ENCODE measurements at regions not wholly inside any gene's neighbourhood (a gene's known extent, or its start where the extent isn't known, plus 50 kb on each side); places are given as distances from the start of the nearest gene placed in this dataset.

DNA sequence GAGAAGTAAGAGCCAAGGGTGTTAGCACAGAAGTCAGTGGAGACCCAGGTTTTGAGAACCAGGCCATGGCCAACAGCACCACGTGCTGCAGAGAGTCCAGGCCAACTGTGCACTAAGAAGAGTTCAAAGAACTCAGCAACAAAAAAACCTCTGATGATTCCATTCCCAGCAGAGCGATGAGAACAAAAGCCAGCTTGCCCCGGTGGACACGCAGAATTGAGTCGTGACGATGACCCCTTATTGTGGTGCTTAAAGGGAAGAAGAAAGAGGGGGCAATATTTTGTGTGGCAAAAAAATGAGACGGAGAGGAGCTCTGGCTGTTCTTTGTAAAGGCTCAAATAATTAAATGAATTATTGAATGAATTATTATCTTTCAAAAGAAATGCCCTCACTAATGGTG, 468.3 kb upstream of the AUTS2 start:
- no peak for DNase-seq (ENCODE audit: low read depth in 2 of 2)

DNA sequence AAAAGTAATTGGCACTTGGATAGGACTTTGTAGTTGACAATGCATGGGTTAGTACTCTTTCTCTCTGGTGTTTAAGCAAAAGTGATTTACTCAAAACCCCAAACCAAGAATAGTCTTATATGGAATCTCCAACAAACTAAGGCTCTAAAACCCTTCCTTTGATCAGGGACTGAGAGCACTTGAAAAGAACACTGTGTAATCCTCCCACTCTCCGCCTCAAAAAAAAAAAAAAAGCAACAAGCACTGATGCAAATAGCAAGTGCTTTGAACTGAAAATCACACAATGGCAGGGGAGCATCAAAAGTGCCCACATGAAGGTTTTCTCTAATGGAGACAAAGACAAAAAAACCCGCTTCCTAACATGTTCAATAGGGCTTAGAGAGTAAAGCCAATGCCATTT, 467.9 kb upstream of the AUTS2 start:
- DNase-seq (ENCODE audit: low read depth in 2 of 2) = no peak

DNA sequence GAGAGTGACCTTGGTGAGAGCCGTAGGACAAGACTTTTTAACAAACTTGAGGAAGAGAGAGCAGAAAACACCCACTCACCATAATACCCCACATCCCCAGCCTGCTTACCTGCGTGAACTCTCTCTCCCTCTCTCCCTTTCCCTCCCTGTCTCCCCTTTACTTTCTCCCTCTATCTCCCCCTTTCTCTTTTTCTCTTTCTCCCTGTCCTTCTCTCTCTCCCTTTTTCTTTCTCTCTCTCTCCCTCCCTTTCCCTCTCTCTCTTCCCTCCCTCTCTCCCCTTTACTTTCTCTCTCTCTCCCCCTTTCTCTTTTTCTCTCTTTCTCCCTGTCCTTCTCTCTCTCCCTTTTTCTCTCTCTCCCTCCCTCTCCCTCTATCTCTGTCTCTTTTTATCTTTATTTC, 464.0 kb upstream of the AUTS2 start:
- DNase-seq (ENCODE audit: low read depth in 2 of 2) = no peak

DNA sequence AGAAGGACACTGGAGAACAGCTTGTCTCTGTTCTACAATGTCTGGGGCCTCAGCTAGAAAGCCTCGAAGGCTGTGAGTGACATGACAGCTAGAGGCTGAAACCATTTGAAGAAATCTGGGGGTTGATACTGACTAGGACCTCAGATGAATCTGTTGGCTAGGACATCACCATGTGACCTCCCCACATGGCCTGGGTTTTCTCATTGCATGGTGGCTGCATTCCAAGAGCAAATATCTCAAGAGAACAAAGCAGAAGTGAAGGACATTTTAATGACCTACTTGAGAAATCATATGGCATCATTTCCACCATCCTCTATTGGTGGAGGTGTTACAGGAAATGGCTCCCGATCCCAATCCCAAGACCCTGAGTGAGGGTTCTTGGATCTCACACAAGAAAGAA, 450.6 kb upstream of the AUTS2 start:
- DNase-seq (ENCODE audit: low read depth in 2 of 2) = no peak

DNA sequence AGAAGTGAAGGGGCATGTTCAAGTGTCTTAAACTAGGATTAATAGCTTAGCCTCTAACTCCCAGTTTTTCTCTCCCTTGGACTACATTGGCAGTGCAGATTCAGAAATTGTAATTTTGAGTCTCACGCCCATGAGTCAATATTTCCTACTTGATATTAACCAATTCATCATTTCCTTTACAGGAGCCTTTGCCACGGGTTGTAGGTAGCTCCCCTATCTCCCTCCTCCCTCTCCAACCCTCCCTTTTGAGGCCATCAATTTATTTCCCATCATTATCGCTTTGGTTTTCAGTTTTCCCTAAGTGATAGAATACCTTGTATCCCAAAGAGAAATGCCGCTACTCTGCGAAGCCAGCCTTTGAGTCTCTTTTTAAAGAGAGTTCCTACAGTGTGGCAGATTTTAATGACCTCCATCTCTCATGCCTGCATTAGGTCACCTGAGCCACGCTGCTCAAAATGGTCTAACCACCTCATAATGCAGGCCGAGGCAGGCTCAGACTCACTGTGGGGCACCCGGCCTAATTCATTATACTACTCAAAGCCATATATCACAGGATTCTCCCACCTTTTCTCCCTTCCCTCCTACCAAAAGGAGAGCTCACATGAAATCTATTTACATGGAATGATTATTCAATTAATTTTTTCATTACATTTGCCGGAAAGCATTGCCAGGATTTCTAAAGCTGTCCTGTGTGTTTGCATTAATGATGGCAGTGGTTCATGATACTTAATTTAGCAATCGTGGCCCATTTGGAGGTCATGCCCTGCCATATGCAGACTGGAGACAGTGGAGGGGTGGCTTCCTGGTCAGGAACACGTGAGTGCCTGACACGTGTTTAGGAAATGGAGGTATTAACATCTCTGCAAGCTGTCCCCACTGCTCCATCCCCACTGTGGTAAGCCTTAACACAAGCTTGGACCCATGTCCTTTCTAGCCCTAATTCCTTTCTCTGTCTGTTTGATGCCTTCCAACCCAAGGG, 448.2 kb upstream of the AUTS2 start:
- no peak for DNase-seq (ENCODE audit: low read depth in 2 of 2)

DNA sequence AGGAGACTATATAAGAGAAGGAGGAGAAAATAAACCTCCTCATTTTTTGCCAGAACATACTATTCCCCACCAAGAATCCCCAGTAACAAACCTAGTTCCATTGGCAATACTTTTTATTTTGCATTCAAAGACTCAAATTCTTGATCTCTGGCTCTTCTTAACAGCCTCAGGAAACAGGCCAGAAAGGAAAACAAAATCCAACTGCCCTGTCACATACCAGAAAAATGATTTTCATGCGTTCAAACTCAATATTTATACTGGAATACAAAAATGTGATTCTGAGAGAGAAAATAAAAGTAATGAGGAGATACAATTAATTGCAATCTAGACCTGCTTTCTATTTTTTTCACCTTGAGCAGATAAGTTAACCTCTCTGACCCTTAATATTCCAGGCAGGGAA, 435.9 kb upstream of the AUTS2 start:
- DNase-seq (ENCODE audit: low read depth in 2 of 2) = no peak

DNA sequence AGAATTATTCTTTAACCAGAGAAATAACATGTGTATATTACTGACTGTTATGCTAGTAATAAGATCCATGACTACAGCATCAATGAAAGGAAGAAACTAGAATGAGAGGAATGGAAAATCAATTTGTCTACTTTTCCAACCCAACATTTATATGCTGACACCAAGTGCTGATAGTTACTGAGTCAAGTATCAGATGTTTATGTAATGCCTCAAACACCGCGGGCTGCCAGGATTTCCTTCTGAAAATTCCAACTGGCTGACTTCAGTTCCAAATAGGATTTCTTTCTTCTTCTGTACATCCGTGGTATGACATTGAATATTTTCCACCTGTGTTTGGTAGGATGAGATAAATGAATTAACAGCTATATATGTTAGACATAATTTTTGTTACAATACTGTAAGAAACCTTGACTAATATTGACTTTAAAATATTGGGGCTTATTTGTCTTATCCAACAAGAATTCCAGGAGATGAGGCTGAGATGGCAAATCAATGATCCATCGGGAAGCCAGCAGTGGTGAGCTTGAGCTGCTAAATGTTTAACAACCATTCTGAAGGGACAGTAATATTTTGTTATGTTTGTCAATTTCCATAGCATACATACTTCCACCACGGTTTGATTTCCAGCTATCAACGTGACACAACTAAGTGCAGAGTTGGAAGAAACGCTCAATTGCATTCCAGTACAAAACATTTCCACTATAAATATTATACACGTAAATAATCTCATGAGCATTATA, 435.2 kb upstream of the AUTS2 start:
- no peak for DNase-seq (ENCODE audit: low read depth in 2 of 2)

DNA sequence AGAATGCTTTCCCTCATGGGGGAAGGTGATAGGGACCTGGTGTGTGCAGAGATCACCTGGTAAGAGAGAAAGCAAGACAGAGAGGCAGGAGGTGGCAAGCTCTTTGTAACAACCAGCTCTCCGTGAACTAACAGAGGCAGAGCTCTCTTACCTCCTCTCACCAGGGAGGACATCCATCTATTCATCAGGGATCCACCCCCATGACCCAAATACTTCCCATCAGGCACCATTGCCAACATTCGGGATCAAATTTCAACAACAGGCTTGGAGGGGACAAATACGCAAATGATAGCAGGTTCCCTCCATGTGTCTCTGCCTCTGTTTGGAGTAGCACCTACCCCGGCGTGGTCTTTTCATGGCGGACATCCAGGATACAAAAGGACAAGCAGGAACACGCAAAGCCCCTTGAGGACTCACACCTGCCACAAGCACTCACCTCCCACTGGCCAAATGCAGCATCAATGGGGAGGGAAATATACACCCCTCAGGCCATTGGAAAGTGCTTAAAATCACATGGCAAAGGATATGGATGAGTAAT, 431.2 kb upstream of the AUTS2 start:
- no peak for DNase-seq (ENCODE audit: low read depth in 2 of 2)

DNA sequence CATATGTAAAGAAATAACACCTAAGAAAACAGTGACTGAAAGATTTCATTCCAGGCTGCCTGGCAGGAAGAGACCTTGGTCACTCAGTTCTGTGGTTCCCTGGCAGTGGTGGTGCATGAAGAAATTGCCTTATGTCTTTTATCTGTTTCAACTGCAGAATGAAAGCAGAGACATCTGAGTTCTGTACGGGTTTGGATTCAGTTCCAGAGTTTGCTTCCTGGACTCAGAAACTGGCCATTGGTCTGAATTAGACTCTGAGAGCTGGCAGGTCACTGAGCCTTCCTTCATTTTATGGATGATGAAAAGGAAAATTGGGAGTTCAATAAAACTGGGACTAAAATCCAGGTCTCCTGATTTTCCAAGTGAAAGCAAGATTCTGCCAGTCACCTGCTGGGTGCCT, 428.9 kb upstream of the AUTS2 start:
- no peak for DNase-seq (ENCODE audit: low read depth in 2 of 2)

DNA sequence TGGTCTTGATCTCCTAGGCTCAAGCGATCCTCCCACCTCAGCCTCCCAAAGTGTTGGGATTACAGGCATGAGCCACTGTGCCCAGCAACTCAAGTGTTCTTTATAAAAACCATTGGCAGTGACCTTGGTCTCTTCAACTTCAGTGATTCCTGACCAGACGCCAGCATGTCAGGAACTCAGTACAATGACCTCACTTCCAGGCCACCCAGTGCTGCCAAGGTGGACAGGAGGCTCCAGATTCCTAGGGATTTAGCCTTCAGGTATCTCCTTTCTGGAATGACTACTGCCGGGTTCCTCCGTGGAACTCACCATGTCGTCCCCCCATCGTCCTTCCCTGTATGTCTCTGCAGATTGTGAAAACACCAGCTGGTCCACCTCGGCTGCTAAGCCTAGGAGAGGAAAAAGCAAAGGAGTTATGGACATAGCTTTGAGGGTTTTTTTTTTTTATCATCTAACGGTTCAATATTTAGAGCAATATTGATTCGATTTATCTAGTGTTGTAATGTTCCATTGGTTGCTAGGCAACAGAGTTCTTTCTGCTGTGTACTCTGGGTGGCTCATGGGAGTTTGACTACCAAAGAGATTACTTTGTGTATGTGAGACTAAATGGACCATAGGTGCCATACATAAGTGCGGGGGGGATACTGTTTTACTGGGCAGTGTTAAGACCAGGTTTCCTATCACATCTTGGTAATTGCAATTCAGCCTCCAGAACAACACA, 425.8 kb upstream of the AUTS2 start:
- no peak for DNase-seq (ENCODE audit: low read depth in 2 of 2)

DNA sequence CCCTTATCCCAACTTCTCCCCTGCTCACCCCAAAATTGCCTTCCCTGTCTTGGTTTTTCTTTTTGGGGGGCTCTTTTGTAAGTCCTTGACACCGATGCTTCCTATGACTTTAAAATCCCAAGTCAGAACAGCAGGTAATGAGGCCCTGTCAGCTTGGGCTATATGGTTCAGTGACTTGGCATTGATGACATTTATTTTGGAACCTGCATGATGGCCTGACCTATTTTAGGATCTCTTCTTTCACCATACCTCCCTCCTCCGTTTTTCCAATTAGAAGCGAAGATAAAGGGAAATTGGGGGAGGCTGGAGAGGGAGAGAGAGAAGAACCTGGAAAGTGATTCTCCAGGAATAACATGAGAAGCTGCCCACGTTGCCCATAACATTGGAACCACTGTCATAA, 424.9 kb upstream of the AUTS2 start:
- DNase-seq (ENCODE audit: low read depth in 2 of 2) = no peak

DNA sequence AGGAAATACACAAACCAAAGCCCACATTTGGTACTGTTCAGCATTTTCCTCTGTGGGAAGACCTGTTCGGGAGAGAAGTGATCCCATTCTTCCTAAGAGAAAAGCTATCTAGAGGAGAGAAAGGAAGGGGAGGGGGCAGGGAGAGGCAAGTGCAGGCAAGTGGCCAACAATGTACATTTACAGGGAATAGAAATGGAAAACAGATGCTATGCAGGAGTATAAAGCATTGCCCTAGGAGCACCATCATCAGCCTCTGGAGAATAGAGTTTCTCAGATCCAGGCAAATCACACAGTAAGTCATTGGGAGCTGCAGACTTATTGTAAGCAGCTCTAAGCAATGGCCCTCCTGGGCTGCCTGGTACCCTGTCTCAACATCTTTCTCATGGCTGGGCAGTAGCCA, 424.4 kb upstream of the AUTS2 start:
- DNase-seq (ENCODE audit: low read depth in 2 of 2) = no peak

DNA sequence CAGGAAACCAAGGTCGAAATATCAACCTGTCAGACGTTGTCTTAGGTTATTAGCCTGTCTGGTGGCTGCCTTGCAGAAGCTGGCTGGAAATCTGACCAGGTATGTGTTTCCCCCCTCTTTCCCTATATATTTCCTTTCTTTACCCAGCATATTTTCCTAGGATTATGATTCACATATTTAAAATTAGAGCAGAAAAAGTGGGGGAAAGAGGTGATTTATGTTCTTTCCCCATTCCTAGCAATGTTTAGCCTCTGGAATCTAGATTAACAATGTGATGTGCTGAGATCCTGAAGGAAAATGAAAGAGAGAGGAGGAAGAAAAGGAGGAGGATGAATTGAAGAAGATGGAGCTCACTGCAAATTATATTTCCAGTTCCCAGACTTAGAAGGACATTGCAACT, 421.4 kb upstream of the AUTS2 start:
- no peak for DNase-seq (ENCODE audit: low read depth in 2 of 2)

DNA sequence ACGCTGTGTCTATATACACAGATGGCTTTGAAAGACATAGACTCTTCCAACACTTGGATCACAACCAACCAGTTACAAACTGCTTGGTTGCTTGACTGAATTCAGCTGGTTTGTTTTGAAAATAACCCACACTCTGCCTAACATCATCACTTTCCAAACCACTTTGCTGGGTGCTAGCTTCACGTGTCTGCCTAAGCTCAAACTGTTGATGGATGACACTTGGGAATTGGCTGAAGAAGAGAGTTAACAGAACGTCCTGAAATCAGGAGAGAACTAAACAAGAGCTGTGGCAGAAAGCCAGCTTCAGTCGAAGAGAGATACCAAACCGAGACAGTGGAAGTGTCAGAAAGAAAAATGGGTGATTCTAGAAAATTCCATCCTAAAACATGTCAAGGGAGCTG, 420.8 kb upstream of the AUTS2 start:
- DNase-seq (ENCODE audit: low read depth in 2 of 2) = no peak

DNA sequence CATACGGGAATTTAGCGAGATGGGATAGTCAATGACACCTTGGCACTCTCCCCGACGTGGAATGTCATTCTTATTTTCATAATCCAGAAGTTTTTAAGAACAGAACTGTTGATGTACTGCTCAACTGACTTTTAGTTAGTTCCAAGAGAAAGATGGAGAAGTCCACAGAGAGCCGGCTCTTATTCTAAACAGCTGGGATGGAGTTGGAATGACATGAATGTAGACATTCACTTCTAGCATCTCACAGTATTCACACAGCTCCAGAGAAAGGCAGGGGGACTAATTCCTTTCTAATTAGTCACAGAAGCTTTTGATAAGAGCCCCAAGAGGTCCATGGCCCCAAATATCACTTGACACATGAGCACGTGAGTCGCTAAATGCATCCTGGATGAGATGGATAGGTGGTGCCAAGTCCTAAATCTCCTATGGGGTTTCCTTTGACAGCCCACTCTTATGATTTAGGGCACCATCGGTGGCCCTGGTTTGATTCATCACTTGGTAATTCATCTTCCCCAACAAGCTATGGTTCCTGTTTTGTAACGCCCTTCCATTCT, 420.3 kb upstream of the AUTS2 start:
- DNase-seq (ENCODE audit: low read depth in 2 of 2) = no peak

DNA sequence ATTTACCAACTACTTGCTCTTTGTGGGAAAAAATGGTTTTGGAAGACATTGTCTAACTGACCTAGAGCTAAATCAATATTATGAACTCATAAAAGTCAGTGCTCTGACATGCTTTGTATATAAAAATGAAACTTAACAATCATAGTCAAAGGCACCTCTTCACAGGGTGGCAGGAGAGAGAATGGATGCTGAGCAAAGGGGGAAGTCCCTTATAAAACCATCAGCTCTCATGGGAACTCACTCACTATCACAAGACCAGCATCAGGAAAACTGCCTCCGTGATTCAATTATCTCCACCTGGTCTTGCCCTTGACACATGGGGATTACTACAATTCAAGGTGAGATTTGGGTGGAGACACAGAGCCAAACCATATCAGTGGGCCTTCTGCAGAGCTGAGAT, 417.6 kb upstream of the AUTS2 start:
- no peak for DNase-seq (ENCODE audit: low read depth in 2 of 2)

DNA sequence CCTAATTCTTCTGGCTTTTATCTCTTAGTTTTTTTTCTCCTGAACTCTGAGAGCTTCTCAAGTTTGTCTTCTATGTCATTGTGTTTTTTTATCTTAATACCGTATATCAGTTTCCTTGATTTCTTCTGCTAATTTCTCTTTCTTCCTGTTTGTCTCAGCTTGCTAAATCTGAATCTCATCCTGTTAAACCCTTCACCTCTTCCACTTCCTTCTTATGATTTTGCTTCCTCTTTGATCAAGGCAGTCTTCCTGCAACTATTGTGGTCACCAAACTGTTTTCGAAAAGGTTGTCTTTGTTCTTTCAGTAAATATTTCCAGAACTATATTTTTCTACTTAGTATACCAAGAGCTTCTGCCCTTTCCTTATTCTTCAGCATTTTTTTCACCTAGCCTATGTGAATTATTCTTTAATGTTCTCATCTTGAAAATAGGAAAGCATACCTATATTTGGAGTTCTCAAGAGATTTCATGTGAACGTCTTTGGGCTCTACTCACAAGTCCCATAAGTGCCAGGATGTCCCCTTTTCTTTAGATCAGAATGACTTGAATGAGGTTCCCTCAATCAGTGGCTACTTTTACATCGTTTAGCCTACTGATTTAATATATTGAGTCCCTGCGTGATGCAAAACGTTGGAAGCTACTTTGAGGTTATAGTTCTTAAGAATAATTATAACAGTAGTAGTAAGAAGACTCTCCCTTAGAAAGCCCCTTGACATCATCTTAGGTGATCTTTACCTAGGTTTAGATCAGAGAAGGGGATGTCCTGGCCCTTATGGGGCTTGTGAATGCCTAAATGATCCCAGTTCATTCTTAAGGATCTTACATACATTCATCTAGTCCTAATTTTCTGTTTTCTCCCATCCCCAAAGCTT, 415.4 kb upstream of the AUTS2 start:
- no peak for DNase-seq (ENCODE audit: low read depth in 2 of 2)

DNA sequence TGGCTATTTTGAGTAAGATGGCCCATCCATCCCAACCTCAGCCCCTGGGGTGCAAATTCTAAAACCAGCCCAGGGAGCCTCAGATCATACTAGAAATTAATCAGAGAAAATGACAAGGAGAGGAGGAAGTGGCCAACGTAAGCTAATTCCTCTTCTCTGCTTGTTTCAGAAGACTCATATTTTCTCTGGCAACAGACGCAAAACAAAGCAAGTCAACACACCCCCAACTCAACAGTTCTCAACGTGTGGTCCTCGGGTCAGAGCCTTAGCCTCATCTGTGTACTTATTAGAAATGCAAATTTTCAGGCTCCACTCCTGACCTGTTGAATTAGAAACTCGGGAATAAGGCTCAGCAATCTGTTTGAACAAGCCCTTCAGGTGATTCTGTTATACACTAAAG, 413.9 kb upstream of the AUTS2 start:
- DNase-seq (ENCODE audit: low read depth in 2 of 2) = no peak

DNA sequence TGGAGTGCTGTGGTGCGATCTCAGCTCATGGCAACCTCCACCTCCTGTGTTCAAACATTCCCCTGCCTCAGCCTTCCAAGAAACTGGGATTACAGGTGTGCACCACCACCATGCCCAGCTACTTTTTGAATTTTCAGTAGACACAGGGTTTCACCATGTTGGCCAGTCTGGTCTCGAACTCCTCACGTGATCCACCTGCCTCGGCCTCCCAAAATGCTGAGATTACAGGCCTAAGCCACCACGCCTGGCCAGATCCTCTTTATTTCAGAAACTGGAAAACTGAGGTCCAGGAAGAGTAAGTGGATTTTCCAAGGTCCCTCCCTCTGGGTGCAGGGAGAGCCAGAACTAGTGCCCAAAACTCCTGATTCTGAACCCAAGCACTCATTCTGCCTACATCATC, 413.1 kb upstream of the AUTS2 start:
- DNase-seq (ENCODE audit: low read depth in 2 of 2) = no peak

DNA sequence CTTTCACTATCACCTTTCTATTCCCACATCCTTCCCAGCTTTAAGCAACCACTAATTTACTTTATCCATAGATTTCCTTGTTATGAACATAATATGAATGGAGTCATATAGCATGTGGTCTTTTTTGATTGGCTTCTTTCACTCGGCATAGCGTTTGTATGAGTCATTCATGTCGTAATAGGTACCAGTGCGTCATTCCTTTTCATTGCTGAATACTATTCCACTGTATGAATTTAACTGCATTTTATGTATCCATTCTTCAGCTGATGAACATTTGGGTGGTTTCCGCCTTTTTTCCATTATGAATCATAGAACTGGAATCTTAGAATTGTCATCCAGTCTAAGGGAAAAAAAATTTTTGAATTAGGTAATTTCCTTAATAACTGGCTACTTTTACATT, 411.3 kb upstream of the AUTS2 start:
- no peak for DNase-seq (ENCODE audit: low read depth in 2 of 2)

DNA sequence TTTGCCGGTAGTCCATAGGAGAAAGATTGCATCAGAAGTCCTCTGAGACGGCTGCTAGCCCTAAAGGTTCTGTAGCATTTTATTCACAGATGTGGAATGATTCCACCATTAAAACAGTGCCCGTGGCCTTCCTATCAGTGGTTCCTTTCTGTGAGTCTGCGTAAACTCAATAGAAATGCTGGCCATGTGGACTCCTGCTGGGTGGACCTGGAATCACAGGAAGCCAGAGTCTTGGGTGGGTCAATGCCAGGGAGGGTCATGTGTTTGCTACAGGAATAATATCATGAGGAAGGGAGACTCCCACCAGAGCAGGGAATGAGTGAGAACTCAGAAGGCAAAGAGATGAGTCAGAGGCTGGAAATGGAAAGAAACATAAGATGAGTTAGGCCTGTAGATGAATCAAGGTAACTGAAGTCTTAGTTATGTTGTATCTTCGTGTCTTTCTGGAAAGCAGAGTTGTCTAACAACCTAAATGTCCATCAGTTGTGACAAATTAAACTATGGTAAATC, 410.4 kb upstream of the AUTS2 start:
- no peak for DNase-seq (ENCODE audit: low read depth in 2 of 2)

Measured in stimulated activated CD4-positive, alpha-beta T cell treated with anti-CD3 and anti-CD28 coated beads, Interleukin-15, amount 100 ng/mL, for 48 hours (primary cell).